H7 (cell line): ENCODE measurements at regions not wholly inside any gene's neighbourhood (a gene's known extent, or its start where the extent isn't known, plus 50 kb on each side); places are given as distances from the start of the nearest gene placed in this dataset.

ENCODE experiments used
- DNase-seq: peaks from one replicate; pipeline ENCODE4 v3.0.0; 2012
- H3K27me3 ChIP-seq: 2 replicates; pipeline ENCODE4 v1.6.0; 2011; ENCODE audit warnings: mild to moderate bottlenecking, low read length; ENCODE audit not compliant: control insufficient read depth, insufficient read depth
- H3K36me3 ChIP-seq: replicated peaks from 2 replicates; pipeline ENCODE4 v1.5.1; 2011; ENCODE audit warnings: low read length; ENCODE audit not compliant: control insufficient read depth, insufficient read depth
- H3K4me3 ChIP-seq: 2 replicates; pipeline ENCODE4 v1.5.1; 2011; ENCODE audit warnings: low read depth, mild to moderate bottlenecking, control low read depth, low read length, moderate library complexity; ENCODE audit not compliant: insufficient read depth

GRCh38 chr4:100593935-100594334 lies 76.1 kb upstream of the EMCN start:
- Histone ChIP-seq H3K4me3 (no peak overlapping the region), H3K27me3 (no peaks in the 10 kb centered on the region), H3K36me3 (no peaks in the 10 kb centered on the region)
- DNase-seq: no peak

GRCh38 chr4:100591161-100591876 lies 73.5 kb upstream of the EMCN start:
- no peak for DNase-seq
- Histone ChIP-seq H3K4me3 (no peak overlapping the region), H3K36me3 (no peaks in the 10 kb centered on the region), H3K27me3 (no peaks in the 10 kb centered on the region)

GRCh38 chr4:100590325-100590724 lies 72.5 kb upstream of the EMCN start:
- no peak for DNase-seq

GRCh38 chr4:100588076-100588475 lies 70.3 kb upstream of the EMCN start:
- no peak for DNase-seq
- no peak overlapping the region for H3K4me3 ChIP-seq
- no peaks in the 10 kb centered on the region for H3K36me3 ChIP-seq
- no peaks in the 10 kb centered on the region for H3K27me3 ChIP-seq

More at GRCh38 chr4:100590325-100590724, 72.5 kb upstream of the EMCN start:
- Histone ChIP-seq H3K27me3 (no peaks in the 10 kb centered on the region), H3K4me3 (no peak overlapping the region), H3K36me3 (no peaks in the 10 kb centered on the region)

- Histone ChIP-seq H3K36me3 (no peaks in the 10 kb centered on the region), H3K27me3 (no peaks in the 10 kb centered on the region), H3K4me3 (no peak overlapping the region)
- DNase-seq: no peak
These were observed 64.3 kb upstream of the EMCN start for GRCh38 chr4:100582146-100582545.

- no peak for DNase-seq
- Histone ChIP-seq H3K4me3 (no peak overlapping the region), H3K27me3 (no peaks in the 10 kb centered on the region), H3K36me3 (no peaks in the 10 kb centered on the region)
These were observed 63.5 kb upstream of the EMCN start for GRCh38 chr4:100581337-100581736.

- H3K27me3 ChIP-seq: no peaks in the 10 kb centered on the region
- DNase-seq: peak; percentile 17
- H3K36me3 ChIP-seq: no peaks in the 10 kb centered on the region
- no peak overlapping the region for H3K4me3 ChIP-seq
These were observed 58.7 kb upstream of the EMCN start for GRCh38 chr4:100576570-100576969.

- Histone ChIP-seq H3K36me3 (no peaks in the 10 kb centered on the region), H3K27me3 (no peaks in the 10 kb centered on the region), H3K4me3 (no peak overlapping the region)
- no peak for DNase-seq
These were observed 56.8 kb upstream of the EMCN start for GRCh38 chr4:100574607-100575006.

GRCh38 chr4:100569196-100569595 lies 51.4 kb upstream of the EMCN start:
- no peak for DNase-seq
- Histone ChIP-seq H3K36me3 (no peaks in the 10 kb centered on the region), H3K27me3 (no peaks in the 10 kb centered on the region), H3K4me3 (no peak overlapping the region)
